Fibroblast of lung (primary cell): ENCODE measurements at regions not wholly inside any gene's neighbourhood (a gene's known extent, or its start where the extent isn't known, plus 50 kb on each side); places are given as distances from the start of the nearest gene placed in this dataset.

Experiments used
- DNase-seq, 2 donors: peaks; one replicate each; pipeline versions ENCODE4 v3.0.0 to v3.0.0-alpha.2; 2010; ENCODE audit warnings: low read depth in 2 of 2
- H2AFZ ChIP-seq: 2 replicates; pipeline ENCODE4 v1.5.1; 2012; ENCODE audit warnings: low read length, control low read depth, inconsistent platforms
- H3K27ac ChIP-seq: 2 replicates; pipeline ENCODE4 v1.5.1; 2011; ENCODE audit warnings: low read length, control low read depth; ENCODE audit not compliant: insufficient read depth
- H3K27me3 ChIP-seq: 2 replicates; pipeline ENCODE4 v1.5.1; 2011; ENCODE audit warnings: mild to moderate bottlenecking, low read length; ENCODE audit not compliant: control insufficient read depth, insufficient read depth
- H3K36me3 ChIP-seq: 2 replicates; pipeline ENCODE4 v1.5.1; 2011; ENCODE audit warnings: low read length; ENCODE audit not compliant: control insufficient read depth, insufficient read depth
- H3K4me1 ChIP-seq: 2 replicates; pipeline ENCODE4 v1.5.1; 2011; ENCODE audit warnings: low read length; ENCODE audit not compliant: control insufficient read depth, insufficient read depth; ENCODE audit errors: extremely low read depth
- H3K4me2 ChIP-seq: 2 replicates; pipeline ENCODE4 v1.5.1; 2011; ENCODE audit warnings: low read length, control low read depth; ENCODE audit not compliant: insufficient read depth; ENCODE audit errors: extremely low read depth
- H3K4me3 ChIP-seq, 4 experiments: fragments of 200-600 bp in 1 of 4; sonication (generic) in 1 of 4; replicated peaks in 1 of 4; 2 replicates each; pipeline ENCODE4 v1.5.1; 2011 to 2016; ENCODE audit warnings: low read length in 4 of 4, low read depth in 3 of 4, mild to moderate bottlenecking in 3 of 4, control low read depth in 2 of 4, inconsistent platforms in 1 of 4, mixed read lengths in 1 of 4; ENCODE audit not compliant: insufficient read depth in 1 of 4; ENCODE audit errors: control extremely low read depth in 1 of 4
- H3K79me2 ChIP-seq: 2 replicates; pipeline ENCODE4 v1.5.1; 2012; ENCODE audit warnings: mild to moderate bottlenecking, low read length, inconsistent platforms; ENCODE audit not compliant: control insufficient read depth, insufficient read depth
- H3K9ac ChIP-seq: 2 replicates; pipeline ENCODE4 v1.5.1; 2011; ENCODE audit warnings: mild to moderate bottlenecking, low read length, control low read depth; ENCODE audit not compliant: insufficient read depth
- H3K9me3 ChIP-seq: 2 replicates; pipeline ENCODE4 v1.5.1; 2012; ENCODE audit warnings: low read depth, low read length; ENCODE audit not compliant: control insufficient read depth, insufficient read depth
- H4K20me1 ChIP-seq: 2 replicates; pipeline ENCODE4 v1.5.1; 2011; ENCODE audit warnings: low read length; ENCODE audit not compliant: control insufficient read depth, insufficient read depth; ENCODE audit errors: extremely low read depth
- EZH2 ChIP-seq: IDR thresholded peaks from 2 replicates; pipeline ENCODE4 v1.5.1; 2012; ENCODE audit warnings: low read length, control low read depth, mild to moderate bottlenecking; ENCODE audit errors: missing control alignments
- TF ChIP-seq, protein P1 (sequence below), 2 donors: IDR thresholded peaks in 1 of 2; conservative IDR thresholded peaks in 1 of 2; 1 replicate in 1 of 2; 2 replicates in 1 of 2; pipeline ENCODE4 v1.5.1; 2011 to 2012; ENCODE audit warnings: low read length in 2 of 2, control low read depth in 1 of 2, inconsistent platforms in 1 of 2, low read depth in 1 of 2, mild to moderate bottlenecking in 1 of 2

DNA sequence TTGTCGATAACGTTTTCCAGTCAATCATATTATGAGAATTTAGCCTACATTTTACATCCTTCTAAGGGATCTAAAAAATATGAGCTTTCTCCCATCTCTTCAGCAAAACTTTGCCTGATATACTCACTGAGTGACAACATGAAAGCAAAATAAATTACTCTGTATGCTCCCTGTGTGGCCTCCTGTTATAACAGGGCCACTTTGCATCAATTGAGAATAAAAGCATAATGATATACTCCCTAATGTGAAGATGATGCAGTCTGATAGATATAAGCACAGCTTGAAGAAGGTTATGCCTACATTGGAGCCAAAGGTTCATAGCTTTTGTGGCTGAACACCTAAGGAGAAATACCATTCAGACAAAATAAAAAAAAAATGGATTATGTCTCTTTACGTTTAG lies 561.3 kb upstream of the ZNF717 start:
- Histone ChIP-seq H3K4me3 (no peak overlapping the region), H3K9ac (no peak overlapping the region), H3K36me3 (no peaks in the 10 kb centered on the region), H3K27me3 (no peaks in the 10 kb centered on the region), H2AFZ (no peak overlapping the region), H4K20me1 (no peaks in the 10 kb centered on the region), H3K79me2 (no peaks in the 10 kb centered on the region), H3K4me2 (no peak overlapping the region), H3K9me3 (no peaks in the 10 kb centered on the region), H3K4me1 (no peaks in the 10 kb centered on the region), H3K27ac (no peak overlapping the region)
- no peak for DNase-seq
- no peak for TF ChIP-seq EZH2
- TF ChIP-seq, protein P1, sequence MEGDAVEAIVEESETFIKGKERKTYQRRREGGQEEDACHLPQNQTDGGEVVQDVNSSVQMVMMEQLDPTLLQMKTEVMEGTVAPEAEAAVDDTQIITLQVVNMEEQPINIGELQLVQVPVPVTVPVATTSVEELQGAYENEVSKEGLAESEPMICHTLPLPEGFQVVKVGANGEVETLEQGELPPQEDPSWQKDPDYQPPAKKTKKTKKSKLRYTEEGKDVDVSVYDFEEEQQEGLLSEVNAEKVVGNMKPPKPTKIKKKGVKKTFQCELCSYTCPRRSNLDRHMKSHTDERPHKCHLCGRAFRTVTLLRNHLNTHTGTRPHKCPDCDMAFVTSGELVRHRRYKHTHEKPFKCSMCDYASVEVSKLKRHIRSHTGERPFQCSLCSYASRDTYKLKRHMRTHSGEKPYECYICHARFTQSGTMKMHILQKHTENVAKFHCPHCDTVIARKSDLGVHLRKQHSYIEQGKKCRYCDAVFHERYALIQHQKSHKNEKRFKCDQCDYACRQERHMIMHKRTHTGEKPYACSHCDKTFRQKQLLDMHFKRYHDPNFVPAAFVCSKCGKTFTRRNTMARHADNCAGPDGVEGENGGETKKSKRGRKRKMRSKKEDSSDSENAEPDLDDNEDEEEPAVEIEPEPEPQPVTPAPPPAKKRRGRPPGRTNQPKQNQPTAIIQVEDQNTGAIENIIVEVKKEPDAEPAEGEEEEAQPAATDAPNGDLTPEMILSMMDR (conservative IDR thresholded peaks at IDR 0.05 in 1 of 2, IDR thresholded peaks at IDR 0.05 in 1 of 2; ENCODE audit: low read depth in 1 of 2, low read length in 2 of 2): no peak

DNA sequence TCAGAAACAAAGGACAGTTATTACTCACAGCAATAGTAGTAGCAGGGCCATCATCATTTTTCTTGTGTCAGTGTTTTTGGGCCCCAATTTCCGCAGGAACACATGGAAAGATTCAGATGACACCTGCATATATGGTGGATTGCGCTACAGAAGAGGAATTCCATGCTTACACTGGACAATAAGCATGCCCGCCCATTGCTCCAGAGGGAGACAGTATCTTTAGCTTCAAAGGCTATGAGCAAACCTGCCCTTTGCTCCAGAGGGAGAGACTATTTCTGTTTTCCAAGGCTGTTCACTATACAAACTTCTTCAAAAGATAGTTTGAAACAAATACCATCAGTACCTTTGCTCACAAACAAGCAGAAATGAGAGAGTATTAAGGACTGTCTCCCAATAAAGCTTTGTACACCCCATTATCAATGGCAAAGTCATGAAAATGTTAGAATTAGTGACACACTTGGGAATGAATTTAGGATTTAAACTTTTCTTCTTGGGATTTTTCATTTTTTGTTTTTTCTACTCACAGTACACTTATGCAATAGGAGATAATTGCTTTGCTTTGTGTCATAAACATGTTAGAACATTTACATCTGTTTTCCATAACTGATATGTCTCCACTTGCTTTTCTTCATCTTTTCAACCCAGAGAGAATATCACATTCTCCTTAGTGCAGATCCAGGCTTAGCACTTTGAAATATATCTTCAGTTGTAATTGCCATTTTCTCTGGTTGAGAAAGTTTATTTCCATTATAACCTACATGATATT lies 564.5 kb upstream of the ZNF717 start:
- no peaks in the 10 kb centered on the region for H3K4me1 ChIP-seq

DNA sequence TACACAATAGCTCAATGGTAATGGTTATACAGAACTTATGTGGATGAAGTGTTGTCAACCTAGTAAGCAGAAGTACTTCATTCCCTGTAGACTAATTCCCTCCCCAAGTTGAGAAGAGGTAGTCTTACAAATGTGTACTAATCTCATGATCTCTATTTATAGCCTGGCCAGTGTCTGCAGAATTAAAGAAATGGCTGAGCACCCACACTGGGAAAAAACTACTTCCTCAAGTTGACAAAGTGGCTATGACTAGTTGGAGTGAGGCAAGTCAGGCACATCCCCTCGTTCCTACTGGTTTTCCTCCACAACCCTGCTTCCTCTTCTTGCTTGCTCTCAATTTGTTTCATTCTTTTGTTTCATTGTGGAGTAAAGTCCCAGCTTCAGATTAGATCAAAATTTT lies 566.7 kb upstream of the ZNF717 start:
- no peak overlapping the region for H3K4me2 ChIP-seq
- TF ChIP-seq EZH2: no peak
- TF ChIP-seq, protein P1 (conservative IDR thresholded peaks at IDR 0.05 in 1 of 2, IDR thresholded peaks at IDR 0.05 in 1 of 2; ENCODE audit: low read depth in 1 of 2, low read length in 2 of 2): no peak
- no peak overlapping the region for H3K4me3 ChIP-seq
- H3K9ac ChIP-seq: no peak overlapping the region
- H3K36me3 ChIP-seq: no peaks in the 10 kb centered on the region
- H3K27ac ChIP-seq: no peak overlapping the region
- H2AFZ ChIP-seq: no peak overlapping the region
- DNase-seq: no peak
- no peaks in the 10 kb centered on the region for H3K27me3 ChIP-seq
- H3K9me3 ChIP-seq: no peaks in the 10 kb centered on the region
- H4K20me1 ChIP-seq: no peaks in the 10 kb centered on the region
- no peaks in the 10 kb centered on the region for H3K4me1 ChIP-seq
- H3K79me2 ChIP-seq: no peaks in the 10 kb centered on the region

More for the DNA sequence above, 564.5 kb upstream of the ZNF717 start:
- H3K9ac ChIP-seq: no peak overlapping the region
- no peaks in the 10 kb centered on the region for H3K27me3 ChIP-seq
- no peak overlapping the region for H3K27ac ChIP-seq
- H3K4me3 ChIP-seq: no peak overlapping the region
- H3K9me3 ChIP-seq: no peaks in the 10 kb centered on the region
- DNase-seq: no peak
- no peaks in the 10 kb centered on the region for H3K79me2 ChIP-seq
- no peaks in the 10 kb centered on the region for H3K36me3 ChIP-seq
- no peak overlapping the region for H2AFZ ChIP-seq
- H4K20me1 ChIP-seq: no peaks in the 10 kb centered on the region
- TF ChIP-seq, protein P1 (conservative IDR thresholded peaks at IDR 0.05 in 1 of 2, IDR thresholded peaks at IDR 0.05 in 1 of 2; ENCODE audit: low read depth in 1 of 2, low read length in 2 of 2): no peak
- no peak for TF ChIP-seq EZH2
- no peak overlapping the region for H3K4me2 ChIP-seq
